Thymus (tissue), 11 donors: ENCODE measurements at regions not wholly inside any gene's neighbourhood (a gene's known extent, or its start where the extent isn't known, plus 50 kb on each side); places are given as distances from the start of the nearest gene placed in this dataset.

Experiments used
- DNase-seq, 9 donors: peaks; one replicate each; pipeline ENCODE4 v3.0.0-alpha.2; 2013; ENCODE audit warnings: low spot score in 9 of 9, low read depth in 6 of 9, missing footprints in 1 of 9
- H3K27ac ChIP-seq, 2 donors: one replicate each; pipeline ENCODE4 v1.5.1; 2013; ENCODE audit warnings: control low read depth in 1 of 2, low read depth in 1 of 2, low read length in 1 of 2, mild to moderate bottlenecking in 1 of 2, moderate library complexity in 1 of 2
- H3K27me3 ChIP-seq, 2 donors: one replicate each; pipeline ENCODE4 v1.5.1; 2013; ENCODE audit warnings: low read length in 1 of 2; ENCODE audit not compliant: control insufficient read depth in 2 of 2, insufficient read depth in 1 of 2
- H3K36me3 ChIP-seq, 2 donors: one replicate each; pipeline ENCODE4 v1.5.1; 2013; ENCODE audit warnings: low read length in 1 of 2, mild to moderate bottlenecking in 1 of 2, moderate library complexity in 1 of 2; ENCODE audit not compliant: control insufficient read depth in 2 of 2, insufficient read depth in 2 of 2
- H3K4me1 ChIP-seq, 2 donors: one replicate each; pipeline ENCODE4 v1.5.1; 2013; ENCODE audit warnings: low read length in 2 of 2; ENCODE audit not compliant: control insufficient read depth in 2 of 2, insufficient read depth in 2 of 2
- H3K4me3 ChIP-seq, 2 donors: one replicate each; pipeline ENCODE4 v1.5.1; 2013; ENCODE audit warnings: low read length in 2 of 2, control low read depth in 1 of 2, mild to moderate bottlenecking in 1 of 2
- H3K9me3 ChIP-seq, 2 donors: one replicate each; pipeline ENCODE4 v1.5.1; 2013; ENCODE audit warnings: low read length in 1 of 2, mild to moderate bottlenecking in 1 of 2; ENCODE audit not compliant: control insufficient read depth in 2 of 2, insufficient read depth in 1 of 2
- WGBS: extraction: QIAGEN DNeasy Blood & Tissue Kit; methylation state at CpG from one replicate; pipeline ENCODE4 v1.1.7; 2013; 5-methylcytosine and 5-hydroxymethylcytosine counted together
- donor health status: healthy.

GRCh38 chr19:29076963-29077362 is 136.0 kb downstream of the UQCRFS1 start:
- H3K9me3 ChIP-seq = no peaks in the 10 kb centered on the region
- H3K4me1 ChIP-seq = no peaks in the 10 kb centered on the region
- no peaks in the 10 kb centered on the region for H3K27me3 ChIP-seq
- no peaks in the 10 kb centered on the region for H3K36me3 ChIP-seq
- DNase-seq = no peak
- no peak overlapping the region for H3K27ac ChIP-seq
- WGBS = 92% methylated on average over 4 of the region's 4 CpGs
- H3K4me3 ChIP-seq = no peak overlapping the region

- WGBS = 78% methylated on average over 4 of the region's 4 CpGs
Measured at GRCh38 chr19:29076161-29076560, 136.8 kb downstream of the UQCRFS1 start.

GRCh38 chr19:29075149-29075548 is 137.8 kb downstream of the UQCRFS1 start:
- no peaks in the 10 kb centered on the region for H3K27me3 ChIP-seq
- H3K4me3 ChIP-seq = no peak overlapping the region
- H3K4me1 ChIP-seq = no peaks in the 10 kb centered on the region
- no peaks in the 10 kb centered on the region for H3K36me3 ChIP-seq
- WGBS = 98% methylated on average over 2 of the region's 2 CpGs
- DNase-seq = no peak
- no peak overlapping the region for H3K27ac ChIP-seq
- H3K9me3 ChIP-seq = no peaks in the 10 kb centered on the region

More at GRCh38 chr19:29076161-29076560, 136.8 kb downstream of the UQCRFS1 start:
- DNase-seq = no peak
- Histone ChIP-seq H3K4me3 (no peak overlapping the region), H3K27ac (no peak overlapping the region), H3K27me3 (no peaks in the 10 kb centered on the region), H3K9me3 (no peaks in the 10 kb centered on the region), H3K36me3 (no peaks in the 10 kb centered on the region), H3K4me1 (no peaks in the 10 kb centered on the region)

GRCh38 chr19:29074579-29074978 is 138.4 kb downstream of the UQCRFS1 start:
- H3K4me1 ChIP-seq = no peaks in the 10 kb centered on the region
- H3K36me3 ChIP-seq = no peaks in the 10 kb centered on the region
- no peak overlapping the region for H3K4me3 ChIP-seq
- H3K9me3 ChIP-seq = no peaks in the 10 kb centered on the region
- H3K27me3 ChIP-seq = no peaks in the 10 kb centered on the region
- no peak overlapping the region for H3K27ac ChIP-seq
- DNase-seq = no peak
- 95% methylated on average over 5 of the region's 5 CpGs for WGBS

GRCh38 chr19:29067831-29068230 is 145.1 kb downstream of the UQCRFS1 start:
- H3K4me1 ChIP-seq = no peaks in the 10 kb centered on the region
- H3K27me3 ChIP-seq = no peaks in the 10 kb centered on the region
- no peaks in the 10 kb centered on the region for H3K9me3 ChIP-seq
- H3K36me3 ChIP-seq = no peaks in the 10 kb centered on the region
- 86% methylated on average over 2 of the region's 2 CpGs for WGBS
- DNase-seq = no peak
- H3K27ac ChIP-seq = no peak overlapping the region
- no peak overlapping the region for H3K4me3 ChIP-seq

- Histone ChIP-seq H3K27me3 (no peaks in the 10 kb centered on the region), H3K27ac (no peak overlapping the region), H3K36me3 (no peaks in the 10 kb centered on the region), H3K4me1 (no peaks in the 10 kb centered on the region), H3K4me3 (no peak overlapping the region), H3K9me3 (no peaks in the 10 kb centered on the region)
- no peak for DNase-seq
- 40% methylated on average over 14 of the region's 14 CpGs for WGBS
Measured at GRCh38 chr19:29062475-29063435, 150.2 kb downstream of the UQCRFS1 start.

- no peak overlapping the region for H3K4me3 ChIP-seq
- WGBS = 76% methylated on average over 7 of the region's 7 CpGs
- no peak for DNase-seq
Measured at GRCh38 chr19:29060813-29061364, 152.1 kb downstream of the UQCRFS1 start.

GRCh38 chr19:29056535-29056934 is 156.4 kb downstream of the UQCRFS1 start:
- DNase-seq = no peak
- Histone ChIP-seq H3K4me1 (no peaks in the 10 kb centered on the region), H3K36me3 (no peaks in the 10 kb centered on the region), H3K27me3 (no peaks in the 10 kb centered on the region), H3K9me3 (no peaks in the 10 kb centered on the region), H3K4me3 (no peak overlapping the region), H3K27ac (no peak overlapping the region)
- 93% methylated on average over 5 of the region's 5 CpGs for WGBS

More at GRCh38 chr19:29060813-29061364, 152.1 kb downstream of the UQCRFS1 start:
- Histone ChIP-seq H3K27ac (no peak overlapping the region), H3K4me1 (no peaks in the 10 kb centered on the region), H3K27me3 (no peaks in the 10 kb centered on the region), H3K36me3 (no peaks in the 10 kb centered on the region), H3K9me3 (no peaks in the 10 kb centered on the region)

GRCh38 chr19:29054886-29055675 is 157.9 kb downstream of the UQCRFS1 start:
- 86% methylated on average over 10 of the region's 10 CpGs for WGBS
- no peaks in the 10 kb centered on the region for H3K4me1 ChIP-seq
- no peak overlapping the region for H3K27ac ChIP-seq
- no peaks in the 10 kb centered on the region for H3K9me3 ChIP-seq
- H3K36me3 ChIP-seq = no peaks in the 10 kb centered on the region
- no peak overlapping the region for H3K4me3 ChIP-seq
- H3K27me3 ChIP-seq = no peaks in the 10 kb centered on the region
- no peak for DNase-seq
